Parathyroid adenoma (tissue), 2 donors: ENCODE measurements at regions not wholly inside any gene's neighbourhood (a gene's known extent, or its start where the extent isn't known, plus 50 kb on each side); places are given as distances from the start of the nearest gene placed in this dataset.

ENCODE experiments used
- H2AFZ ChIP-seq: fragments of 300-600 bp; sonication (generic); one replicate; pipeline ENCODE4 v1.7.0; 2017; ENCODE audit warnings: antibody characterized with exemption, mild to moderate bottlenecking
- H3K27ac ChIP-seq: fragments of 300-600 bp; sonication (generic); one replicate; pipeline ENCODE4 v1.7.0; 2017
- H3K27me3 ChIP-seq: fragments of 300-600 bp; sonication (generic); one replicate; pipeline ENCODE4 v1.7.0; 2017; ENCODE audit warnings: low read length; ENCODE audit not compliant: control insufficient read depth, insufficient read depth
- H3K36me3 ChIP-seq: fragments of 300-600 bp; sonication (generic); one replicate; pipeline ENCODE4 v1.7.0; 2017; ENCODE audit warnings: low read length; ENCODE audit not compliant: control insufficient read depth, insufficient read depth
- H3K4me1 ChIP-seq: fragments of 300-600 bp; sonication (generic); one replicate; pipeline ENCODE4 v1.7.0; 2017; ENCODE audit warnings: control low read depth
- H3K4me2 ChIP-seq: fragments of 300-600 bp; sonication (generic); one replicate; pipeline ENCODE4 v1.7.0; 2017; ENCODE audit warnings: low read length
- H3K4me3 ChIP-seq: fragments of 300-600 bp; sonication (generic); one replicate; pipeline ENCODE4 v1.7.0; 2017; ENCODE audit warnings: low read depth, low read length
- H3K79me2 ChIP-seq: fragments of 300-600 bp; sonication (generic); one replicate; pipeline ENCODE4 v1.7.0; 2017; ENCODE audit warnings: control low read depth
- H3K9ac ChIP-seq: fragments of 300-600 bp; sonication (generic); one replicate; pipeline ENCODE4 v1.7.0; 2017; ENCODE audit warnings: mild to moderate bottlenecking
- H3K9me3 ChIP-seq: fragments of 300-600 bp; sonication (generic); one replicate; pipeline ENCODE4 v1.7.0; 2017; ENCODE audit warnings: low read length; ENCODE audit not compliant: control insufficient read depth
- TF ChIP-seq, protein P1 (sequence below): fragments of 300-600 bp; sonication (generic); IDR thresholded peaks from one replicate; pipeline ENCODE4 v1.7.0; 2017; ENCODE audit warnings: antibody characterized with exemption, mild to moderate bottlenecking
- donor health status: primary hyperparathyroidism.

GRCh38 chr18:22697561-22697960 is 235.6 kb upstream of the RBBP8 start:
- Histone ChIP-seq H3K79me2 (no peaks in the 10 kb centered on the region), H3K27ac (no peak overlapping the region), H3K4me3 (no peak overlapping the region), H3K9ac (no peak overlapping the region), H3K36me3 (no peaks in the 10 kb centered on the region), H3K4me1 (no peaks in the 10 kb centered on the region), H3K9me3 (no peaks in the 10 kb centered on the region), H2AFZ (no peak overlapping the region), H3K4me2 (no peak overlapping the region), H3K27me3 (no peaks in the 10 kb centered on the region)
- TF ChIP-seq, protein P1, sequence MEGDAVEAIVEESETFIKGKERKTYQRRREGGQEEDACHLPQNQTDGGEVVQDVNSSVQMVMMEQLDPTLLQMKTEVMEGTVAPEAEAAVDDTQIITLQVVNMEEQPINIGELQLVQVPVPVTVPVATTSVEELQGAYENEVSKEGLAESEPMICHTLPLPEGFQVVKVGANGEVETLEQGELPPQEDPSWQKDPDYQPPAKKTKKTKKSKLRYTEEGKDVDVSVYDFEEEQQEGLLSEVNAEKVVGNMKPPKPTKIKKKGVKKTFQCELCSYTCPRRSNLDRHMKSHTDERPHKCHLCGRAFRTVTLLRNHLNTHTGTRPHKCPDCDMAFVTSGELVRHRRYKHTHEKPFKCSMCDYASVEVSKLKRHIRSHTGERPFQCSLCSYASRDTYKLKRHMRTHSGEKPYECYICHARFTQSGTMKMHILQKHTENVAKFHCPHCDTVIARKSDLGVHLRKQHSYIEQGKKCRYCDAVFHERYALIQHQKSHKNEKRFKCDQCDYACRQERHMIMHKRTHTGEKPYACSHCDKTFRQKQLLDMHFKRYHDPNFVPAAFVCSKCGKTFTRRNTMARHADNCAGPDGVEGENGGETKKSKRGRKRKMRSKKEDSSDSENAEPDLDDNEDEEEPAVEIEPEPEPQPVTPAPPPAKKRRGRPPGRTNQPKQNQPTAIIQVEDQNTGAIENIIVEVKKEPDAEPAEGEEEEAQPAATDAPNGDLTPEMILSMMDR = no peak

DNA sequence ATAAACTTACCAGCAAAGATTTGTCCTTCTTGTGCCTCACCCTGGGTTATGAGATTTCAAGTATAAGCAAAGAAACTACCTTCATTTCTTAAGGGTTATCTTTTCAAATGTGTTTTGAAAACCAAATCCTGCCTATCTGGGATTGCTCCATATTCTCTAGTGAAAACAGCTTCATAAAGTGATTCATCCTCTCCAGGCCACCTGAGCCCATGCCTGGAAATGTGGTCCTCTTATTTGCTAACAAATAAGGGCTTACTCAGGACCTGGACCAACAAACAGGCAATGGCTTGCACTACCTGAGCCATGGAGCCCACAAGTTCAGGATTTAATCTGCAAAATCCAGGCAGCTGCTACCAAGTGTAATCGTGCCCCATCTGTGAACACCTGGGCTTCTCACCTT is 234.4 kb upstream of the RBBP8 start:
- no peak overlapping the region for H3K4me2 ChIP-seq
- no peaks in the 10 kb centered on the region for H3K9me3 ChIP-seq

DNA sequence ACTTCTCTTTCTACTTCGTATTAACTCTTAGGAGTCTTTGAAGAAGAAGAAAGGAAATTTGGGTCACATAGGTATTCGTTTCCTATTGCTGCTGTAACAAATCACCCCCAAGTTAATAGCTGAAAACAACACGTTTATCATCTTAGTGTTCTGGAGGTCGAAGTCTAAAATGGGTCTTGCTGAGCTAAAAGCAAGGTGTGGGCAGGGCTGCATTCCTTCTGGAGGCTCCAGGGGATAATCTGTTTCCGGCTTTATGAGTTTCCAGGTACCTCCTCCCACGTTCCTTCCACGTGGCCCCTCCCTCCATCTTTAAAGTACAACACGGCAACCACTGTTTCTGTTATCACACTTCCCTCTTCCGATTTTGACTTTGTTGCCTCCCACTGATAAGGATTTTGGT is 233.5 kb upstream of the RBBP8 start:
- Histone ChIP-seq H3K27ac (no peak overlapping the region), H2AFZ (no peak overlapping the region), H3K4me2 (no peak overlapping the region), H3K4me1 (no peaks in the 10 kb centered on the region), H3K79me2 (no peaks in the 10 kb centered on the region), H3K4me3 (no peak overlapping the region), H3K9me3 (no peaks in the 10 kb centered on the region), H3K27me3 (no peaks in the 10 kb centered on the region), H3K9ac (no peak overlapping the region), H3K36me3 (no peaks in the 10 kb centered on the region)
- TF ChIP-seq, protein P1 = no peak

More for the DNA sequence above, 234.4 kb upstream of the RBBP8 start:
- no peak overlapping the region for H2AFZ ChIP-seq
- TF ChIP-seq, protein P1 = no peak
- no peak overlapping the region for H3K9ac ChIP-seq
- no peak overlapping the region for H3K27ac ChIP-seq
- no peak overlapping the region for H3K4me3 ChIP-seq
- no peaks in the 10 kb centered on the region for H3K36me3 ChIP-seq
- H3K4me1 ChIP-seq = no peaks in the 10 kb centered on the region
- H3K79me2 ChIP-seq = no peaks in the 10 kb centered on the region
- no peaks in the 10 kb centered on the region for H3K27me3 ChIP-seq

DNA sequence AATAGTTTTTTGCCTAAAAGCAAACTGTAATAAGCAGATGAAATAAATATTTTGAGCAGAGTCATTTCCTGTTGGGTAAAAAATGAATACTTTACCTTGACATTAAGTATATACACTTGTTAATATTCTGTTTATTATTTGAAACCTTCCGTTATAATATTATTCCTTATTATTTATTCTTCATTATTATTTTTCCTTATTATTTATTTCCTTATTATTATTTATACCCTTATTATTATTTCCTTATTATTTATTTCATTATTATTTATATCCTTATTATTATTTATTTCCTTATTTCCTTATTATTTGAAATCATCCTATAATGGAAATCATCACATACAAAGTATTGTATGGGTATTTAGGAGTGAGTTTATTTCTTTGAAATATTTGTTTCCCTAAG is 232.2 kb upstream of the RBBP8 start:
- no peak overlapping the region for H3K4me2 ChIP-seq
- H3K4me1 ChIP-seq = no peaks in the 10 kb centered on the region
- no peak overlapping the region for H3K4me3 ChIP-seq
- no peak overlapping the region for H3K9ac ChIP-seq
- no peaks in the 10 kb centered on the region for H3K9me3 ChIP-seq
- no peaks in the 10 kb centered on the region for H3K27me3 ChIP-seq
- no peaks in the 10 kb centered on the region for H3K79me2 ChIP-seq
- H3K27ac ChIP-seq = no peak overlapping the region
- H2AFZ ChIP-seq = no peak overlapping the region
- H3K36me3 ChIP-seq = no peaks in the 10 kb centered on the region
- TF ChIP-seq, protein P1 = no peak

DNA sequence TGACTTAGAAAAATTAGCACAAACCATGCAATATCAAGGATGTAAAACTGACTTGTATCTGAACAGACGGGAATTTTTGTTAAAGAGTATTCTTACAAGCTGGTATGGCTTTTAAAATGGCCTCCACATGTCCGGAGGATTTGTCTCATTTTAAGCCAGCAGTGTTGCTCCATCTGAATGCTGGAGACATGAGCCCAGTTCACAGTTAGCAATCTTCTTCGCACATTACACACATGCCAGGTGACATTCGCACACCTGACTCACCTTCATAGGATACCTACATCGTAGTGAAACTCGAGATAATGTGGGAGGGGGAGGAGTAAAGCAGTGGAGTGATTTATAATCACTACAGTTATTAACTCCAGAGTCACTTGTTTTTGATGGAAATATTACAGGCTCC is 231.8 kb upstream of the RBBP8 start:
- H3K9me3 ChIP-seq = no peaks in the 10 kb centered on the region
- H3K4me1 ChIP-seq = no peaks in the 10 kb centered on the region
- H3K27me3 ChIP-seq = no peaks in the 10 kb centered on the region
- H3K36me3 ChIP-seq = no peaks in the 10 kb centered on the region
- TF ChIP-seq, protein P1 = no peak
- no peak overlapping the region for H3K4me3 ChIP-seq
- H2AFZ ChIP-seq = no peak overlapping the region
- H3K9ac ChIP-seq = no peak overlapping the region
- H3K79me2 ChIP-seq = no peaks in the 10 kb centered on the region
- H3K27ac ChIP-seq = no peak overlapping the region
- no peak overlapping the region for H3K4me2 ChIP-seq
